Fibroblast of the aortic adventitia (primary cell): ENCODE measurements at regions not wholly inside any gene's neighbourhood (a gene's known extent, or its start where the extent isn't known, plus 50 kb on each side); places are given as distances from the start of the nearest gene placed in this dataset.

Experiments used
- DNase-seq: peaks from one replicate; pipeline ENCODE4 v3.0.0-alpha.2; 2010; ENCODE audit warnings: low read depth
- H3K4me3 ChIP-seq: 2 replicates; pipeline ENCODE4 v1.5.1; 2011; ENCODE audit warnings: low read depth, mild to moderate bottlenecking, control low read depth, low read length, moderate library complexity
- CTCF ChIP-seq: IDR thresholded peaks from 2 replicates; pipeline ENCODE4 v1.5.1; 2011; ENCODE audit warnings: mild to moderate bottlenecking, low read length, control low read depth, inconsistent platforms; ENCODE audit not compliant: insufficient read depth

GRCh38 chr18:72329533-72329932 is 214.6 kb downstream of the CBLN2 start:
- no peak for TF ChIP-seq CTCF
- H3K4me3 ChIP-seq: no peak overlapping the region
- no peak for DNase-seq

GRCh38 chr18:72325307-72325706 is 218.8 kb downstream of the CBLN2 start:
- TF ChIP-seq CTCF: no peak
- H3K4me3 ChIP-seq: no peak overlapping the region
- no peak for DNase-seq

DNA sequence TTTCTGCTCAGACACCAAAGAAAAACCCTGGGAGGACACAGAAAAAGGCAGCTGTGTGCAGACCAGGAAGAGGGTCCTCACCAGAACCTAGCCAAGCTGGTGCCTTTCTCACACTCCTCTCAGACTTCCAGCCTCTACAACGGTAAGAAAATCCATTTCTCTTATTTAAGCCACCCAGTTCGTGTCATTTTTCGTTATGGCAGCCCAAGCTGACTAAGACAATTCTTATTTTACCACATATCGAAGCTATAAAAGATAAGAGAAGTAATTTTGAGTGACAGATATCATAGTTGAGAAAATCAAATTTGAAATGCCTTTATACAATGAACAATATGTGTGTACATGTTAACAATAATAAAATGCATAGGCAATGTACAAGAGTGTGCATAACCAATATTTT is 219.5 kb downstream of the CBLN2 start:
- no peak overlapping the region for H3K4me3 ChIP-seq
- no peak for TF ChIP-seq CTCF
- no peak for DNase-seq

DNA sequence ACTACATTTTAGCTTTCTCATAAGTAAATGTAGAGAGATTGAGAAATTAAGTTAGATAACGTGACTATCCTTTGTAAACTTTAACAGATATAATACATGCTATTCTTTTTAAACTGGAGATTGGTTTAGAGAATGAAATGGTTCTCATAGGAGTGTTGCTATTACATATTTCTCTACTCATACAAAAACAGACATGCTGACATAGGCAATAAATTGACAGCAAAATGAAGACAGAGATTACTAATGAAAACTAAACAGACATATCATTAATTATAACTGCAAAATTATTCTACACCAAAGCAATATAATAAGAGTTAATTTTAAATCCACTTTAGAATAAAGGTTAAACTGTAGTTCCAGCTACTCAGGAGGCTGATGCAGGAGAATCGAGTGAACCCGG is 227.6 kb downstream of the CBLN2 start:
- no peak for TF ChIP-seq CTCF
- no peak for DNase-seq
- H3K4me3 ChIP-seq: no peak overlapping the region

DNA sequence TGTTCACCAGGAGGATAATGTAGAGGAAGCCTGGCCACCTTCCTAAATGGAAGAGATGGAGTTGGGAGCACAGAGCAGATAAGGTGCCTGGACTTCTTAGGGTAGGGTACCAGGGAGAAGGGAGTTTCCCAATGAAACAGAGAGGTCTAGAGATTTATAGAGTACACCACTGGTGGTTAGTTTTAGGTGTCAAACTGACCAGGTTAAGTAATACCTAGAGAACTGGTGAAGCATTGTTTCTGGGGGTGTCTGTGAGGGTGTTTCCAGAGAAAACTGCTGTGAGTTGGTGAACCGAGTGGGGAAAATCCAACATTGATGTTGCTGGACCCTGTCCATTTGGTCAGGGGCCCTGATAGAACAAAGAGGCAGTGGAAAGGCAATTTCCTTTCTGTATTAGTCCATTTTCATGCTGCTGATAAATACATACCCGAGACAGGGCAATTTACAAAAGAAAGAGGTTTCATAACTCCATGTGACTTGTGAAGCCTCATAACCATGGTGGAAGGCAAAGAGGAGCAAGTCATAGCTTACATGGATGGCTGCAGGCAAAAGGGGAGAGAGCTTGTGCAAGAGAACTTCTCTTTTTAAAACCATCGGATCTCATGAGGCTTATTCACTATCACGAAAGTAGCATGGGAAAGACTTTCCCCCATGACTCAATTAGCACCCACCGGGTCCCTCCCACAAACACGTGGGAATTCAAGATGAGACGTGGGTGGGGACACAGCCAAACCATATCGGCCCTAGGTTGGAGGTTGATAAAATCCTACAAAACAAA is 260.8 kb downstream of the CBLN2 start:
- DNase-seq: no peak
- TF ChIP-seq CTCF: no peak

DNA sequence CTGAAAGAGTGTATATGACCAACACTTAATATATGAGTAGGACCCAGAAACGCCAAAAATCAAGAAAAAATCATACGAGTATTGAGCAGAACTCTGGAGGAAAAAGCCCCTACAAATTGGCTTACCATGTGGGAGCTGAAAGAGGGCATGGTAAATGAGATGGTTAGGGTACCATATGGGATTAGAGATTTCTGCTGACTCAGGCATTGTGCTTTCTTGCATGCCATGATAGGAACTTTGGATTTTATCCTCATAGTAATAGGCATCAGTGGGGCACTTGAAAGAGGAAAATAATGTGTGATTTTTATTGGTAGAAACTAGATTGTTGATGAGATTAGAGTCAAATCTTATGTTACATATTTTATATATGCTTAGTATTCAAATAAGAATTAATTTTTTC is 271.1 kb downstream of the CBLN2 start:
- no peak for TF ChIP-seq CTCF
- H3K4me3 ChIP-seq: no peak overlapping the region
- no peak for DNase-seq

More for the DNA sequence above, 260.8 kb downstream of the CBLN2 start:
- H3K4me3 ChIP-seq: no peak overlapping the region

DNA sequence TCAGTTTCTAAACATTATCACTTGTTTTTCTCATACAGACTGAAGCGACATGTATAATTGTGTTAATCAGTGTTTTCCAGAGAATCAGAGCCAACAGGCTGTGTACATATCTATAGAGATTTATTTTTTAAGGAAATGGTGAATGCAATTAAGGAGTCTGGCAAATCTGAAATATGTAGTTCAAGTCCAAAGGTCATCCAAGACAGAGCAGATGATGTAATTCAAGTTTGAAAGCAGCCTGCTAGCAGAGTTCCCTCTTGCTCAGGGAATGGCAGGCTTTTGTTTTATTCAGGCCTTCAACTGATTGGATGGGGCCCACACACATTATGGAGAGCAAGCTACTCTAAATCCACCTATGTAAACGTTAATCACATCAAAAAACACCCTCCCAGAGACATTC is 282.6 kb downstream of the CBLN2 start:
- TF ChIP-seq CTCF: no peak
- H3K4me3 ChIP-seq: no peak overlapping the region
- DNase-seq: no peak
